Inflammatory macrophage treated with lipopolysaccharide for 4 hours (primary cell): ENCODE measurements at regions not wholly inside any gene's neighbourhood (a gene's known extent, or its start where the extent isn't known, plus 50 kb on each side); places are given as distances from the start of the nearest gene placed in this dataset.

ENCODE experiments used
- DNase-seq: peaks from one replicate; pipeline ENCODE4 v3.0.0-alpha.2; 2020

GRCh38 chr1:72724951-72725861 is 442.9 kb upstream of the NEGR1 start:
- no peak for DNase-seq

- DNase-seq, result no peak
These were observed 423.6 kb upstream of the NEGR1 start for GRCh38 chr1:72705921-72706320.

- no peak for DNase-seq
These were observed 422.6 kb upstream of the NEGR1 start for GRCh38 chr1:72704841-72705477.

- DNase-seq, result no peak
These were observed 415.1 kb upstream of the NEGR1 start for GRCh38 chr1:72697410-72697809.

- no peak for DNase-seq
These were observed 411.6 kb upstream of the NEGR1 start for GRCh38 chr1:72693899-72694298.

- no peak for DNase-seq
These were observed 411.0 kb upstream of the NEGR1 start for GRCh38 chr1:72693376-72693775.

- DNase-seq, result no peak
These were observed 408.5 kb upstream of the NEGR1 start for GRCh38 chr1:72690871-72691270.

GRCh38 chr1:72678683-72679082 is 396.3 kb upstream of the NEGR1 start:
- DNase-seq, result no peak

- DNase-seq, result no peak
These were observed 388.6 kb upstream of the NEGR1 start for GRCh38 chr1:72670902-72671301.

- no peak for DNase-seq
These were observed 380.6 kb upstream of the NEGR1 start for GRCh38 chr1:72662918-72663317.

GRCh38 chr1:72650843-72651435 is 368.6 kb upstream of the NEGR1 start:
- DNase-seq, result no peak

- DNase-seq, result no peak
These were observed 367.7 kb upstream of the NEGR1 start for GRCh38 chr1:72649991-72650390.

GRCh38 chr1:72649211-72649888 is 367.0 kb upstream of the NEGR1 start:
- DNase-seq, result no peak

- DNase-seq, result no peak
These were observed 366.1 kb upstream of the NEGR1 start for GRCh38 chr1:72648465-72648864.

- DNase-seq, result no peak
These were observed 360.8 kb upstream of the NEGR1 start for GRCh38 chr1:72643142-72643541.

- no peak for DNase-seq
These were observed 355.3 kb upstream of the NEGR1 start for GRCh38 chr1:72637593-72637992.

GRCh38 chr1:72636631-72637030 is 354.3 kb upstream of the NEGR1 start:
- no peak for DNase-seq

GRCh38 chr1:72635719-72636118 is 353.4 kb upstream of the NEGR1 start:
- DNase-seq, result peak; percentile 40

GRCh38 chr1:72634946-72635345 is 352.6 kb upstream of the NEGR1 start:
- DNase-seq, result no peak

GRCh38 chr1:72631449-72631848 is 349.1 kb upstream of the NEGR1 start:
- no peak for DNase-seq

GRCh38 chr1:72623299-72623708 is 341.0 kb upstream of the NEGR1 start:
- peak; percentile 61 for DNase-seq

GRCh38 chr1:72620453-72620852 is 338.1 kb upstream of the NEGR1 start:
- no peak for DNase-seq

- DNase-seq, result no peak
These were observed 324.0 kb upstream of the NEGR1 start for GRCh38 chr1:72606216-72606810.
